ENCODE measurements at regions not wholly inside any gene's neighbourhood (a gene's known extent, or its start where the extent isn't known, plus 50 kb on each side); places are given as distances from the start of the nearest gene placed in this dataset.
"Not testable (repeated sequence)": the region's sequence is repeated elsewhere in the genome, so short reads cannot be mapped to it uniquely, and the experiment has no call there.

DNA sequence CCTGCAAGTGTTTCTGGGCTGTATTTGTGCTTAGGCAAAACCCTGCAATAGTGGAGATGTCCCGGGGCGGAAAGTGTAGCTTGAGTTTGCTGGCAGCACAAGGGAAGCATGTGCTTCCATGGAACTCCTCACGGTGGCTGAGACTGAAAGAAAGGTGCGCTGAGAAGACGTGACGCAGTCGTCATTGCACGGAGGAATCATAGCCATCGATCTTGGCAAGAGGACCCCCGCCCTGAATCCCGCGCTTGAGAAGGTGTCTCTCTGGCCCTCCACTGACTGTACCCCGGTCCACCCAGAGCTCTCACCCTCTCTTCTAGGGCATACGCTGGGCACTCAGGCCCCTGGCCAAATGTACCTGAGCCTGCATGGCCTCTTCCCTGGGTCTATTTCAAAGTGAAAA is 1081.8 kb upstream of the DEFB115 start:
- TF ChIP-seq EZH2phosphoT487 (conservative IDR thresholded peaks at IDR 0.05; ENCODE audit: low read length), result no peak
- TF ChIP-seq, protein P1, sequence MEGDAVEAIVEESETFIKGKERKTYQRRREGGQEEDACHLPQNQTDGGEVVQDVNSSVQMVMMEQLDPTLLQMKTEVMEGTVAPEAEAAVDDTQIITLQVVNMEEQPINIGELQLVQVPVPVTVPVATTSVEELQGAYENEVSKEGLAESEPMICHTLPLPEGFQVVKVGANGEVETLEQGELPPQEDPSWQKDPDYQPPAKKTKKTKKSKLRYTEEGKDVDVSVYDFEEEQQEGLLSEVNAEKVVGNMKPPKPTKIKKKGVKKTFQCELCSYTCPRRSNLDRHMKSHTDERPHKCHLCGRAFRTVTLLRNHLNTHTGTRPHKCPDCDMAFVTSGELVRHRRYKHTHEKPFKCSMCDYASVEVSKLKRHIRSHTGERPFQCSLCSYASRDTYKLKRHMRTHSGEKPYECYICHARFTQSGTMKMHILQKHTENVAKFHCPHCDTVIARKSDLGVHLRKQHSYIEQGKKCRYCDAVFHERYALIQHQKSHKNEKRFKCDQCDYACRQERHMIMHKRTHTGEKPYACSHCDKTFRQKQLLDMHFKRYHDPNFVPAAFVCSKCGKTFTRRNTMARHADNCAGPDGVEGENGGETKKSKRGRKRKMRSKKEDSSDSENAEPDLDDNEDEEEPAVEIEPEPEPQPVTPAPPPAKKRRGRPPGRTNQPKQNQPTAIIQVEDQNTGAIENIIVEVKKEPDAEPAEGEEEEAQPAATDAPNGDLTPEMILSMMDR (IDR thresholded peaks at IDR 0.05; ENCODE audit: insufficient read depth, low read length, poor library complexity, severe bottlenecking), result no peak
- H3K4me3 ChIP-seq (ENCODE audit: insufficient read depth, low read length, poor library complexity, severe bottlenecking), result no peak overlapping the region
- no peak overlapping the region for H3K27ac ChIP-seq (ENCODE audit: low read depth, low read length)
- no peaks in the 10 kb centered on the region for H3K9me3 ChIP-seq (ENCODE audit: insufficient read depth, low read length)
- no peak overlapping the region for H3K9ac ChIP-seq (ENCODE audit: low read length)
- no peaks in the 10 kb centered on the region for H4K20me1 ChIP-seq (ENCODE audit: low read depth, low read length)
- no peaks in the 10 kb centered on the region for H3F3A ChIP-seq (ENCODE audit: insufficient read depth)
- H3K27me3 ChIP-seq (ENCODE audit: low read length), result no peaks in the 10 kb centered on the region
- no peaks in the 10 kb centered on the region for H3K36me3 ChIP-seq (ENCODE audit: low read length)
- H3K4me2 ChIP-seq (ENCODE audit: low read depth, low read length, poor library complexity, severe bottlenecking), result no peak overlapping the region
- H3K9me2 ChIP-seq (replicated peaks; ENCODE audit: insufficient read depth, low read length), result no peaks in the 10 kb centered on the region
- no peaks in the 10 kb centered on the region for H3K79me2 ChIP-seq (ENCODE audit: insufficient read depth, low read length)
- H2AFZ ChIP-seq (ENCODE audit: low read depth, low read length, severe bottlenecking), result no peak overlapping the region

DNA sequence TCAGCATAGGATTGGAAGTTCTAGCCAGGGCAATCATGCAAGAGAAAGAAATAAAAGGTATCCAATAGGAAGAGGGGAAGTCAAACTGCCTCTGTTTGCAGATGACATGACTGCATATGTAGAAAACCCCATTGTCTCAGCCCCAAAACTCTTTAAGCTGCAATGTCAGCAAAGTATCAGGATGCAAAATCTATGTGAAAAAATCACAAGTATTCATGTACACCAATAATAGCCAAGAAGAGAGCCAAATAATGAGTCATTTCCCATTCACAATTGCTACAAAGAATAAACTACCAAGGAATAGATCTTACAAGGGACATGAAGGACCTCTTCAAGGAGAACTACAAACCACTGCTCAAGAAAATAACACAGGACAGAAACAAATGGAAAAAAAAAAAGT is 1074.3 kb upstream of the DEFB115 start:
- H3K79me2 ChIP-seq (ENCODE audit: insufficient read depth, low read length); H3K4me2 ChIP-seq (ENCODE audit: low read depth, low read length, poor library complexity, severe bottlenecking); H3K9me2 ChIP-seq (replicated peaks; ENCODE audit: insufficient read depth, low read length); H3K27ac ChIP-seq (ENCODE audit: low read depth, low read length); H2AFZ ChIP-seq (ENCODE audit: low read depth, low read length, severe bottlenecking); H3K27me3 ChIP-seq (ENCODE audit: low read length); H4K20me1 ChIP-seq (ENCODE audit: low read depth, low read length); H3K36me3 ChIP-seq (ENCODE audit: low read length); H3K4me3 ChIP-seq (ENCODE audit: insufficient read depth, low read length, poor library complexity, severe bottlenecking); H3K9me3 ChIP-seq (ENCODE audit: insufficient read depth, low read length); H3K9ac ChIP-seq (ENCODE audit: low read length); H3F3A ChIP-seq (ENCODE audit: insufficient read depth): not testable (repeated sequence)

DNA sequence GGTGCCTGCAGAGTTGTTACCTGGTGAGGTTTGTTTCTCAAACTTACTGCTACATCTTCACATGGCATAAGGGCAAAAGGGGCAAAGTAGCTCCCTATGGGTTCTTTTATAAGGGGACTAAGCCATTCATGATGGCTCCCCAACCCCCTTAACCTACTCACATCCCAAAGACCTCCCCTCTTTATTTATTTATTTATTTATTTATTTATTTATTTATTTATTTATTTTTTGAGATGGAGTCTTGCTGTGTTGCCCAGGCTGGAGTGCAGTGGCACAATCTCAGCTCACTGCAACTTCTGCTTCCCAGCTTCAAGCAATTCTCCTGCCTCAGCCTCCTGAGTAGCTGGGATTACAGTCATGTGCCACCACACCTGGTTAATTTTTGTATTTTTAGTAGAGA is 1065.7 kb upstream of the DEFB115 start:
- not testable (repeated sequence) for H3K36me3 ChIP-seq (ENCODE audit: low read length); H3K27me3 ChIP-seq (ENCODE audit: low read length); H3K4me2 ChIP-seq (ENCODE audit: low read depth, low read length, poor library complexity, severe bottlenecking); H3K79me2 ChIP-seq (ENCODE audit: insufficient read depth, low read length); H3K27ac ChIP-seq (ENCODE audit: low read depth, low read length); H3F3A ChIP-seq (ENCODE audit: insufficient read depth); H4K20me1 ChIP-seq (ENCODE audit: low read depth, low read length); H2AFZ ChIP-seq (ENCODE audit: low read depth, low read length, severe bottlenecking); H3K9me2 ChIP-seq (replicated peaks; ENCODE audit: insufficient read depth, low read length); H3K4me3 ChIP-seq (ENCODE audit: insufficient read depth, low read length, poor library complexity, severe bottlenecking); H3K9me3 ChIP-seq (ENCODE audit: insufficient read depth, low read length); H3K9ac ChIP-seq (ENCODE audit: low read length)

DNA sequence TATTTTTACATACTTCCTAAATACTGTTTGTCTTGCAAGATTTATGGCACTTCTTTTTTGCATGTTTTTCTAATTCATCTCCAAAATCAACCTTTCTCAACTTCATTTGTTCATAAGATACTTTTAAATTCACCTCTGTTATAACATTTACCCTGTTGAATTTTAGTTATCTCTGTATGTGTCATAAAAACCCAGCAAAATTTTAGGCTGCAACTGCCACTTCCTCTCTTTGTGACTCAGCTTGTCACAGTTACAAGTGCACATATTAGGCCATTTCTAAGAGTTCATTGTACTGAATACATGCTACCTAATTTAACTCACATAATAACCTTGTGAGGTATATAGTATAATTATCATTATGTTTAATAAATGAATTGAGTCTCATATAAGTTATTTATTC is 1023.0 kb upstream of the DEFB115 start:
- not testable (repeated sequence) for H2AFZ ChIP-seq (ENCODE audit: low read depth, low read length, severe bottlenecking); H3K79me2 ChIP-seq (ENCODE audit: insufficient read depth, low read length); H4K20me1 ChIP-seq (ENCODE audit: low read depth, low read length); H3K27me3 ChIP-seq (ENCODE audit: low read length); H3K4me2 ChIP-seq (ENCODE audit: low read depth, low read length, poor library complexity, severe bottlenecking); H3K9me3 ChIP-seq (ENCODE audit: insufficient read depth, low read length); H3K27ac ChIP-seq (ENCODE audit: low read depth, low read length); H3K9me2 ChIP-seq (replicated peaks; ENCODE audit: insufficient read depth, low read length); H3K9ac ChIP-seq (ENCODE audit: low read length); H3K4me3 ChIP-seq (ENCODE audit: insufficient read depth, low read length, poor library complexity, severe bottlenecking); H3K36me3 ChIP-seq (ENCODE audit: low read length); H3F3A ChIP-seq (ENCODE audit: insufficient read depth)

DNA sequence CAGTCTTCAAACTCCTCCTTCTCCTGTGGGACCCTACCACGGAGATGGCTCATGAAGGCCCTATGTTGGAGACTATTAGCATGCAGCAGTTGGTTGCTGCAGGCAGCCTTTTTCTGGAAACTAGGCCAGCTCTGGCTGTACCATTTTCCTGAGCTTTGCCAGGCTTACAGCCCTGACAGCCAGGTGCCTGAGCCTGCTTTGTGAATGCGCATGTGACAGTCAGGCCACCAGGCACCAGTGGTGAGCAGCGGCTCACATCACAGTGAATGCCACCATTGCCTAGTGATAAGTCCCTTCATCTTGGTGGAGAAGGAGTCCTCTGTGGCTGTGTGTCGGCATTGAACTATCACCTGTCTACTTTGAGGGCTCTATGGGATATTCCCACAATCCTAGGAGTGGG is 982.4 kb upstream of the DEFB115 start:
- H3K9ac ChIP-seq (ENCODE audit: low read length), result not testable (repeated sequence)

More for the DNA sequence above, 982.4 kb upstream of the DEFB115 start:
- H3K9me2 ChIP-seq (replicated peaks; ENCODE audit: insufficient read depth, low read length); H3K4me3 ChIP-seq (ENCODE audit: insufficient read depth, low read length, poor library complexity, severe bottlenecking); H3K9me3 ChIP-seq (ENCODE audit: insufficient read depth, low read length); H3K27me3 ChIP-seq (ENCODE audit: low read length); H3F3A ChIP-seq (ENCODE audit: insufficient read depth); H4K20me1 ChIP-seq (ENCODE audit: low read depth, low read length); H3K36me3 ChIP-seq (ENCODE audit: low read length); H3K4me2 ChIP-seq (ENCODE audit: low read depth, low read length, poor library complexity, severe bottlenecking); H3K79me2 ChIP-seq (ENCODE audit: insufficient read depth, low read length); H2AFZ ChIP-seq (ENCODE audit: low read depth, low read length, severe bottlenecking); H3K27ac ChIP-seq (ENCODE audit: low read depth, low read length): not testable (repeated sequence)

Data from SU-DHL-6 (cell line).